Posterior cingulate gyrus (tissue), 11 donors: ENCODE measurements at regions not wholly inside any gene's neighbourhood (a gene's known extent, or its start where the extent isn't known, plus 50 kb on each side); places are given as distances from the start of the nearest gene placed in this dataset.
"Not testable (repeated sequence)": the region's sequence is repeated elsewhere in the genome, so short reads cannot be mapped to it uniquely, and the experiment has no call there.

Source experiments
- DNase-seq, 10 donors: peaks; one replicate each; pipeline versions ENCODE4 v3.0.0 to v3.0.0-alpha.2; 2020 to 2021; ENCODE audit warnings: mixed read lengths in 3 of 10
- intact Hi-C: fragments of 100-400 bp; cut with DNase I; formaldehyde crosslinking; loops from one replicate; pipeline ENCODE4 v1.15.1; 2023

DNA sequence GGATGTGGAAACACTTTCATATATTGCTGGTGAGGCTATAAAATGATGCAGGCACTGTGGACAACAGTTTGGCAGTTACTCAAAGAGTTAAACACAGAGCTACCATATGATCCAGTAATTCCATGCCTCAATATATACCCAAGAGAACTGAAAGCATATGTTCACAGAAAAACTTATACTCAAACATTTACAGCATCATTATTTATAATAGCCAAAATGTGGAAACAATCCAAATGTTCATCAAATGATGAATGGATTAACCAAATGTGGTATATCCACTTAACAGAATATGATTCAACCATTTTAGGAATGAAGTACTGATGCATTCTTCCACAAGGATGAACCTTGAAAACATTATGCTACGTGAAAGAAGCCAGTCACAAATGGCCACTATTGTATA, 603.8 kb downstream of the IQCM start:
- intact Hi-C loops: no loop called here
- DNase-seq: no peak

- DNase-seq: no peak
- intact Hi-C loops: no loop called here
Measured at GRCh38 chr4:149203256-149204001, 612.2 kb downstream of the IQCM start.

DNA sequence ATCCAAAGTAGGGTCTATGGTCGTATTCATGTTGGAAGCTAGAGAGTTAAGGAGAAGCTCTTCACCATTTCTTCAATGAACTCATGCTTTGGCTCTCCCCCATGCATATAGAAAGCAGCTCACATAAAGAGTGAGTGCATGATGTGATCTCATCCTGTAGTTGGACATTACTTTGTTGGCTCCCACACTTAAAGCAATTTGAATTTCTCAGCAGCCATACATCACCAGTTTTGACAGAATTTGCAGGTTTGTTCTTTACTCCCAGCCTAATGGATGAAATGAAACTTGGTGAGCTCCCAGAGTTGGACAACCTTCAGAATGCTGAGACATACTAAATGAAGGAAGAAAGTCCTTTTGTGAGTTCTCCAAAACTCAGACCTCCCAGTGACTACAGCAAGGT, 613.5 kb downstream of the IQCM start:
- intact Hi-C loops: no loop called here
- DNase-seq: no peak

DNA sequence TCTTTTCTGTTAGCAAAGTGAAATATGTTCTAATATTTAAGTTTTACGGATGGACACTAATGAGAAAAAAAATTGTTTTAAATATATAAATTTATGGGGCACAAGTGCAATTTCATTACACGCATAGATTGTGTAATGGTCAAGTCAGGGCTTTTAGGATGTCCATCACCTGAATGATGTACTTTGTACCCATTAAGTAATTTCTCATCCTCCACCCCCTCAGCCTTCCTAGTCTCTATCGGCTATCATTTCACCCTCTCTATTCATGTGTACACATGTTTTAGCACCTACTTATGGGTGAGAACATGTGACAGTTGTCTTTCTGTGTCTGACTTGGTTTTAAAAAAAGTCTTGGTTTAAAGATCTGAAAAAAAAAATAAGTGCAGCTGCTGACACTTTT, 616.0 kb downstream of the IQCM start:
- intact Hi-C loops: no loop called here

DNA sequence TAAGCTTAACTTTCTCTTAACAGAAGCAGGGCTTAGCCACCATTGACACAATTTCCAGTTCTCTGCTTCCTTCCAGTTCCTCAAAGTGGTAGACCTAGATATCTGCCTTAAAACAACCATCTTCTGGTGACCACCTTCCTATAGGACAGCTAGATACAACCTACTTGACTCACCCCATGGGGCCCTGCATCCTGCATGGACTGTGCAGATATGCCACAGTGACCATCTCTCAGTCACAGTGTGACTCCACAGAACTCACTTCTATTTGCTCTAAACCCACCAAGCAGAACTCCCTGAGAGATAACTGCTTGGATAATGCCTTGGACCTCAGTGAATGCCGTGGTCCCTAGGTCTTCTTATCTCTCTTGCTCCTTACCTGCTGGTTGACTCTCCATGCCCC, 621.6 kb downstream of the IQCM start:
- no peak for DNase-seq
- intact Hi-C loops: no loop called here

More for the DNA sequence above, 616.0 kb downstream of the IQCM start:
- no peak for DNase-seq

- DNase-seq: no peak
- intact Hi-C loops: no loop called here
Measured at GRCh38 chr4:149187726-149188125, 627.9 kb downstream of the IQCM start.

GRCh38 chr4:149183638-149184037, 632.0 kb downstream of the IQCM start:
- intact Hi-C loops: no loop called here
- DNase-seq: no peak

- intact Hi-C loops, DNase-seq: not testable (repeated sequence)
Measured at GRCh38 chr4:149181459-149181858, 634.2 kb downstream of the IQCM start.

- intact Hi-C loops: no loop called here
- DNase-seq: peak in 1 of 10 donors; percentile 29
Measured at GRCh38 chr4:149176039-149176438, 639.6 kb downstream of the IQCM start.

GRCh38 chr4:149175549-149175948, 640.1 kb downstream of the IQCM start:
- intact Hi-C loops: no loop called here
- peak in 1 of 10 donors; percentile 53 for DNase-seq

- DNase-seq: no peak
- intact Hi-C loops: no loop called here
Measured at GRCh38 chr4:149173241-149174013, 642.2 kb downstream of the IQCM start.

GRCh38 chr4:149168645-149169044, 647.0 kb downstream of the IQCM start:
- intact Hi-C loops: no loop called here
- DNase-seq: no peak

DNA sequence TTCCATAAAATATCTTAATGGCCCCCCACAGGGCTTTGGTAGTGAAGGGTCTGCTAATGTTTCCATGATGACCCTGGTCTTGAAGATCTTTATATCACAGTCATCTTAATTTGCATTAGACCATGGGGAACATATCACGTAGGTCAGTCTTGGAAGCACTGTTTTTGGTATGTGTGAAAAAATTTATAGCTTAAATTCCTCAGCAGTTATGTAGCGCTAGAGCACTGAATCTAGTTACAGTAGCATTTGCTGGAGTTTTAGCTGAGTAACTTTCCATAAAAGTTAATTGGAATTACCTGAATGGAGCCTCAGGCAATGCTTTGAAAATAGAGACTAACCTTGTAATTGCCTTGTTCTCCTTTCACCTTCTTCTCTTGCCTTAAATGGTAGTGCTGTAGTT, 648.8 kb downstream of the IQCM start:
- intact Hi-C loops: no loop called here
- no peak for DNase-seq

GRCh38 chr4:149166365-149166764, 649.3 kb downstream of the IQCM start:
- DNase-seq: no peak
- intact Hi-C loops: no loop called here

DNA sequence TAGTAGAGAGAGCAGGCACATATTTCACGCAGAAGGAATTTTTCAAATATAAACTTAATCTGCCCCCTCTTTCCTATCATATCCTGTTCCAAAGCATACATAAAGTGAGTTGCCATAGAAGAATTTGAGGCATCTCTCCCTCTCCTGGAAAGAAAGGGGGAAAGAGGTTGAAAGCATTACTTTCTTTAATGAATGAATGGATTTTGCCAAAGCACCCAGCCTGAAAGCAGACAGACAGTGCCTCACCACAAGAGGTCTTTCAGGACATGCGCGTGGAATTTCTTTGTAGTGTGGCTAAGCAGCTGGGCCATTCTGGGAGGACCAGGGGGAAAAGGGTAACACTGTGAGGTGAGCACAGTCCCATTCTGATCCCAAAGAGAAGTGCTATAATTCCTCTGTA, 651.4 kb downstream of the IQCM start:
- intact Hi-C loops: no loop called here
- no peak for DNase-seq

- no peak for DNase-seq
- intact Hi-C loops: no loop called here
Measured at GRCh38 chr4:149161247-149161646, 654.4 kb downstream of the IQCM start.

DNA sequence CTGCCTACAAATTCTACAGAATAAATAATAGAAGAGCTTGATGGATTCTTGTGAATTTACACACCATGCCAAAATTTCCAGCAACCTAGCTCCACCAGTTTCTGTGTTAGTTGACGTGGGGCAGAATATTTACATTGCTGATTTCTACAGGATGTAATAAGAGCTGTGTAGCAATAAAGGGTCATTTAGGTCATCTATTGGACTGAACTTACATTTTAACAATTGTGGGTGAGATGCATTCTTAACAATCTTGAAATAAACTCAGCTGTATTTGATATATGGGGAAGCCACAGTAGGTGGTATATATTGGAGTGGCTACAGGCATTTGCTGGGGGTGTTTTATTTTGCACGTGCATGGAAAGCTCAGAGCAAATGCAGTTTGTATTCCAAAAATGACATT, 655.3 kb downstream of the IQCM start:
- no peak for DNase-seq
- intact Hi-C loops: no loop called here

- intact Hi-C loops: no loop called here
- DNase-seq: no peak
Measured at GRCh38 chr4:149158817-149159216, 656.8 kb downstream of the IQCM start.

GRCh38 chr4:149145803-149146202, 669.8 kb downstream of the IQCM start:
- DNase-seq: no peak
- intact Hi-C loops: no loop called here

- DNase-seq: no peak
- intact Hi-C loops: no loop called here
Measured at GRCh38 chr4:149144060-149144459, 671.6 kb downstream of the IQCM start.

GRCh38 chr4:149141391-149141790, 674.3 kb downstream of the IQCM start:
- intact Hi-C loops: no loop called here
- no peak for DNase-seq

DNA sequence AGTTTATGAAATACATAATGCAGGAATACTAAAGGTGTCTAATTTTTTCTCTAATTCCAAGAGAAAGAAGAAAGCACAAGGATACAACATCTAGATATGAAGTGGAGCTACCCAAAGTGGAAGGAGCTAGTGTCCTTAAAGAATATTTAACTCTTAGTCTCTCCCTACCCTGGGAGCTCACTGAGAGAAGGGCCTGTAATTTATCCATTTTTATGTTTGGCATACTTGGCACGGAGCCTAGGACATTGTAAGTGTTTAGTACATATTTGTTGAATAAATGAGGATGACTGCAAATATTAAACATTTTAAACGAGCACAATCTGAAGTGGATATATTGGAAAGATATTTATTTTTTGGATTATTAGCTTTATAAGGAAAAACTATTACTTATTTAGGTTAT, 674.8 kb downstream of the IQCM start:
- DNase-seq: no peak
- intact Hi-C loops: no loop called here
